GM21367 (cell line): ENCODE measurements at regions not wholly inside any gene's neighbourhood (a gene's known extent, or its start where the extent isn't known, plus 50 kb on each side); places are given as distances from the start of the nearest gene placed in this dataset.

Experiments
- ATAC-seq: cut with Tn5 transposase; IDR thresholded peaks from one replicate; pipeline ENCODE4 v1.9.1; 2021; ENCODE audit not compliant: unreplicated experiment

DNA sequence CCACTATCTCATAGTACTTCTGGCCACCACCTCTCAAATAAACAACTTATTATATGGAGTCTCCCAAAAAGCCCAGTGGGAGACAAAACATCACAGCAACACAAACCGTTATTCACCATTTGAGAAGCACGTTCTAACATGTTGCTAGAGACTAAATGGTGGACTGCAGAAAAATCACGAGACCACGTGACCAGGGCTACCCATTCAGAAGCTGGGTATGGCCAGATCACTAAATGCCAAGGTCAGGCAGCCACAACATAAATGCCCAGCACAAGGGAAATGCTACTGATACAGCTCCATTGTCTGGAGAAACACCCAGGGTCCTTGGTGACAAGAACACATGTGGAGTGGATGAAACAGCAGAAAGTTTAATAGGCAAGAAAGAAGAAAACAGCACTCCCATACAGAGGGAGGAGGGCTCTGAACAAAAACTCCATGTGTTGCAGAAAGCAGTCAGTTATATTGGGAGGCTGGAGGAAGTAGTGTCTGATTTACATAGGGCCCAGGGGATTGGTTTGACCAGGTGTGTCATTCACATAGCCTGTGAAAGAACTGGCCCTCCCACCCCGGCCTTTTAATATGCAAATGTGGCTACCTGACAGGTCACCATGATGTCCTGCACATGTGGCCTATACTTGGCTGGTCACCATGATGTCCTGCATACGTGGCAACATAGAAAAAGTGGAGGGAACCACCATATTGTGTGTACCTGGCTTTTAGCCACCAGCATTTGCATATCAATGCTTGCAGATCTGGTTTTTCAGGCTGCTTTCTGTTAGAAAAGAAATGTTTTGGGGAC is 97.2 kb downstream of the TRIM36 start:
- ATAC-seq = no peak

DNA sequence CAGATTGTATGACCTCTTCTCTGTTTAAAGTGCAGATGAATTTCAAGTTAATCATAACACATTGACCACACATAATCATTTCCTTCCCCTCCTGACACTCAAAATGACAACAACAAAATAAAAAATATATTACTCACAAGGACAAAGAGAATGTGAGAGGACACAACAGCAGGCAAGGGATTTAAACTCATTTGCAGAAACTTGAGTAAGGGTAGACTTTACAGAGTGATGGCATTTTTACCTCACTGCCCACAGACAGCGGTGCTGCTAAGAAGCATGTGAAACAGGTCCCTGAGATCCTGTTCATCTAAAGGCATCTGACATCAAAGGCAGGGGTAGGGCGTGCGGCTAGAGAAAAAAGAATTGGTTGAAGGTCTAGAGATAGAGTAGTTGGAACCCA is 99.0 kb downstream of the TRIM36 start:
- no peak for ATAC-seq

DNA sequence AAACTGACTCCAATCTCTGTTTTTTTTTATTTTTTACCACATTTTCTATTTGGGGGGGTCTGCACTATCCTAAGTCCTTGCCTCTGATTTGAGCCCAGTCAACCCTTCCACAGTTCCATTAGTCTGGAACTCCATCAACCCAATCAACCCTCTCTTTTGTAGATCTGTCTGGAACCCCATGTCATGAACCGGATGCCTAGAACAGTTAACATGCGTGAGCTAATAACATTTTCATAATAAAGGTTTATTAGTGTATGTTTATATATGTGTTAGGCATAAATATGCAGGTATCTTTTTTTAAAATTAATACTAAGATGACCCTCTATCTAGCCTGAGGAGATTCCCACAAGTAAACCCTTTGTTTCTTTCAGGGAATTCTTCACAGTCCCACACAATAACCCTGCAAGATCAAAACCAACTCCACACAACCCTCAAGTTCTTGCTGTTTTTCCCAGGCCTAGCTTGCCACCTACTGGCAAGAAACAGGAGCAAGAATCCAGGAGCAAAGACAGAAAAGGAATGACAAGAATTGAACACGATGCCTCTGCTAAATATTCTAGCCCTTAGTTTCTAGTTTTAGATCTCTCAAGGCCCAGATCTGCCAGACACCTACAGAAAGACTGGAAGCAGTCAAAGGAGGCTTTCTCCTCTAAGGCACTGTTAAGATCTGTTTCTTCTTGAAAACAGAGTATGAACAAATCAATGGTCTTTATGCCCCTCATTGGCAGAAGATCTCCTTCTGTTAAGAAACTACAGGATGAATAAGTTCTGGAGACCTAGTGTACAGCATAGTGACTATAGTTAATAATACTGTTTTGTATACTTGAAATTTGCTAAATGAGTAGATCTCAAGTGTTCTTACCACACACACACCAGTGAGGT is 100.4 kb downstream of the TRIM36 start:
- ATAC-seq = peak; percentile 24

DNA sequence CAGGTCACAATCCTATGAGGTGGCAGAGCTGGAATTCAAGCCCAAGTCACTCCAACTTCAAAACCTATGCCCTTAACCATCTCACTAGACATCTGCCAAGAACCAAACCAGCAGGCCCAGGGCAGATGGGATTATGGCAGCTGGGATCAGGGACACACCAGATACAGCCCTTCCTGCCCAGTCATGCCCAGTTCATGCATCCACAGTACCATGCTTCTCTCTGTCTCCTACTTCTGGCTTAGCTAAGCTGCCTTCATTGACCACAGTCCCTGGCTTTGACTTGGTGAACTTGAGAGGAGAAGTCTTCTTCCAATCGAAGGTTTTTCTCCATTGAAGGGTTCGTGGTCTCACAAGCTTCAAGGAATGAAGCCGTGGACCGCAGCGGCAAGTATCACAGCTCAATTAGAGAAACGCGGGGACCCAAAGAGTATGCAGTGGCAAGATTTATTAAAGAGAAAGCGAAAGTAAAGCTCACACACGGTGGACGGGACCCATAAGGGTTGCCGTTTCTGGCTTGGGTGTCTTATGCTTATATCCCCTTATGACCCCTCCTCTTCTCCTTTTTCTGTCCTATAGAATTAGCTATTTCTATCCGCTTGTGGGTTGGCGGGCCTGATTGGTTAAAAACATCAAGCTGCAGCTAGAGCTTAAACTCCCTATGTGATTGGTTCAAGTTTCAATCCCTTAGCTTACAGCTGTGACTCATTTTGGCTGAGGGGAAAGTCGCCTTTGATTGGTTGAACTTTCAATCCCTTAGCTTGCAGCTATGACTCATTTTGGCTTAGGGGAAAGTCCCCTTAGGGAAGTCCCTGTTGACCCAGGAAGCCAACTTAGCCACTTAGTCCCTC is 101.2 kb downstream of the TRIM36 start:
- ATAC-seq = peak; percentile 59

DNA sequence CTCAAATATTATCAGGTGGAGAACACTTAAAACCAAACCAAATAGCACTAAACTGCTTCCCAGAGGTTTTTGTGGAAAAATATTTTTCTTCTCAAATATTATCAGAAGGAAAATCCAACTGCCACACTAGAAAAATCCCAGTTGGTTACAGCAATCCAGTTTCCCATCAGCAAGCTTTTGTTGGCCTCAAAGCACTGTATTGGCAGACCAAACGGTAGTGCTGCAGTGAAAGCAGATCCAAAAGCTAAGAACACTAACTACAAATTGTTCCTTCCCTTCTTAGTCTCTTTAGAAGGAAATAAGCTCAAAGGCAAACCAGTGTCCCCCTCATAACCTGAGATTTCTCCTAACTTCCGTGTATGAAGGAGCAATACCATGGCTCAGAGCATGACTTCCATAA is 105.3 kb downstream of the TRIM36 start:
- ATAC-seq = no peak

DNA sequence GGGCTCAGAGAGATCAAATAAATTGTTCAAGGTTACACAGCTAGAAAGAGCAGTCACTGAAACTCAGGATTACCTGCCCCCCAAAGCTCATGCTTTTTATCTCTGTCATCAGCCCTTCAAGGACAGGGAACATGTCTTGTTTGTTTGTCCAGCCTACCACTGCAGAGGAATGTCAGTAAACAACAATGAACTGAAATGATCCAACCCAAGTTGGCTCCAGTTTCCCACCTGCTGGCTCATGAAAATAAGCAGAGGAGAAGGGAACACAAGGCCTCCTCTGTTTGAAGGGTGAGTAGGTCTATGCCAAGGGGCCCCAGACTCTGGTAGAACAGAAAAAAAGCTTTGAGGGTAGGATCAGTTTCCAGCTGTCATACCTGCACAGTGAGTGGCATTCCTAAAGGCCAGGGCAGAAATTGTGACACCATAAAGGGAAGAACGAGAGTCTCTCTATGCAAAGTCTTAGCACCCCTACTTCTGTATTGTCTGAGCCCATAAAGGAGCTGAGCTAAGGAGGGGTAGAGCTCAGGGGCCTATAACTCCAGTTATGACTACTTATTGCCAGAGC is 115.2 kb downstream of the TRIM36 start:
- no peak for ATAC-seq

DNA sequence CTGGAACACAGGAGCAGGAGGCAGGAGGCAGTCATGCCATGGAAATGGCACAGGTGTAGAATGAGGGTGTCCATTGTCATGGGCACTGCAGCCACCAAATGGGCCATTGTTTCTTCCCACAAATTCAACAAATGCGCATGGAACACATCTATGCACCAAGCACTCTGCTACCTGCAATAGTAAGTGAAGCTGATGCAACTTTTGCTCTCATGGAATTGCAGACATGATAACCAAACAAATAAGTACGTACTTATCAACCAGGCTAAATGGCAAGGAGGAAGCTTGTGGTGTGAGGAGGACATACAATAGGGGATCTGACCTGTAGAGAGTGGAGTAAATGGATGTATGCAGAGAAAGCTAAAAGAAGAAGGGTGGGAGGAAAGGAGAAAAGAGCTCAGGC is 116.8 kb downstream of the TRIM36 start:
- no peak for ATAC-seq

DNA sequence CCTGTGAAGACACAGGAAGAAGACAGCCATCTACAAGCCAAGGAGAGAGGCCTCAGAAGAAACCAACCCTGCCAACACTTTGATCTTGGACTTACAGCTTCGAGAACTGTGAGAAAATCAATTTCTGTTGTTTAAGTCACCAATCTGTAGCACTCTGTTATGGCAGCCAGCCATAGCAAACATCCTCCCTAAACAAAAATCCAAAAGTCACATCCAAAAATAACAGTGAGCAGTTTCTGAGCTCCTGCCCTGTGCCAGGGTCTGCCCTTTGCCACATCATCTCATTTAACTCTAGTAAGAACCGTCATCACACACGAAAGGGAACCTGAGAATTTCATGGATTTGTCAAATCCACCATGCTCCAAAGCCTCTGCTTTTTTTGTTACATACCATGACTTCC is 118.8 kb downstream of the TRIM36 start:
- no peak for ATAC-seq

DNA sequence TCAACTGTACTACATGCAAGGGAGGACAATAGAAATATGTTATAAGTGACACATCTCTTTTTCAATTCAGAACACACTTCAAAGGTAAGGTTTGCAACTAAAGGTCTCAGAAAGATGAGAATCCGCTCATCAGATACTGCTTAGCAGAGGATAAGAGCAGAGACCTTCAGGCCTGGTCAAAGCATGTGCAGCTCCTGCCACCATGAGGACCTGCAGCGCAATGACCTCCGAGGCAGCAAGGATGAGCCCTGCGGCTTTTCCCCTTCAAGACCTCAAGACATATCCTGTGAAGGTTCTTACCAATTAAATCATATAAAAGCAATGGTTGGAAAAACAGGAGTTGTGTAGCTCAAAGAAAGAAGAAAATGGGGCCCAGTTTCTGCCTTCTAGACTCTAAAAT is 135.8 kb downstream of the TRIM36 start:
- ATAC-seq = no peak

DNA sequence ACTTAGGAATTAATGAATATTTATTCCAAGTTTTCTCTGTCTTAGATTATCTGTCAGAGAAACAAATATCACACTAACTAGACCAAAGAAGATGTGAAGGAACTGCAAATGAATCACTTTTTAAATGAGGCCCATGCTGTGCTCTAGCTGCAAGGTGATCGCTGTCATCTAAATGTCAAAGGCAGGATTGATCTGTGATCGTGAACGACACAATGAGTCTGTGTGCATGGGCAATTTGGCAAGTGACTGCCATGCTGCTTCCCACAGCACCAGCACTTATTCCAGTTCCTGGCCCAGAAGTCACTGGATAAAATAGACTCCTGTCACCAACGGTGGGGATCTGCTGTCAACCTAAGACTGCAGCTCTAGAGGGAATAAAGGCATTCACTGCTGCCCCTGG is 141.2 kb downstream of the TRIM36 start:
- no peak for ATAC-seq

DNA sequence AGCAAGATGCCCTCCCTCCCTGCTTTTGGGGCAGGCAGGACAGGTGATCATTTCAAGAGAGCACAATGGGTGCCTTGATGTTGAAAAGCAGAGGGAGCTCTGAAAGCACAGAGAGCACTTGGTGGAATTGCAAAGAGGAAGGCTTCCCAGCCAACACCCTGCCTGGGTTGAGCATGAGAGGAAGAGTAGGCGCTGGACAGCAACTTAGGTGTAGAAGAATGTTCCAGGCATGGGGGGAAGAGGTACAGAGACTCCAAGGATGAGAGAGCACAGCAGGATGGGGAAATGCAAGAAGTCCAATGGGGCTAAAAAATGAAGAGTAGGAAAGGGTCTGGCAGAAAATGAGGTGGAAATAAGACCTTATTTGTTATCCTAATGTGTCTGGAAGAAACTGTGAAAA is 144.8 kb downstream of the TRIM36 start:
- no peak for ATAC-seq

DNA sequence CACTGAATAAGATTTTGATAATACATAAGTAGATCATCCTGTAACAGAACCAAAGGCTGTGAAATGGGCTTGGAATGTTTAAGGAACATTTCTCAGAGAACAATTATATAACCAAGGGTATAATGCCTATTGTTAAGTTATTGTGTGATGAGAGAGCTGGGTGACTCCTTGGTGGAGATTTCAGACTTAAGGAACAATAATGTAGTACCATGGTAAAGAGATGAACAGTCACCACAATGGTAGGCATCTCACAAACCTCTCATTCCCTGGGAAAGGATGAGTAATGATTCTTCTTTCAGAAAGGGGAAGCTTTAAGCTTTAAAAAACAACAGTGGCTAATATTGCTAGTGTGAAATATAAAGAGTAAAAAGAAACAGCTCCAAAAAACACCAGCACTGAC is 147.4 kb downstream of the TRIM36 start:
- no peak for ATAC-seq

DNA sequence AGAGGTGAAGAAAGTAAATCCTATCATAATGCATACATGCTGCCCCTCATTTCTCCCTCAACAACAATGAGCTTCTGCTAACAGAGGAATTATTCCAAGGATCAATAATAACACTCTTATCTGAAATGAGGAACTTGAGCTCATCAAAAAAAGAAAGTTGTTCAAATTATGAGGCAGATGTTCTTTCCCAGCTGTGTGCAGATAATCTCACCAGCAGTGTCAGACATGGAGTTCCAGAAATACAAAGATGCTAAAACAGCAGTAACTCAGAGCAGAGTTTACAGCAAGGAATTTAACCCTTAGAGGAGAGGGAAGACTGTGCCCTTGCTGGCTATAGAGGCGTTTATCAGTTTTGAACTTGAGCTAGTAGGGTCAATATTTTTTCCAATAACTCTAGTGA is 153.1 kb downstream of the TRIM36 start:
- no peak for ATAC-seq

DNA sequence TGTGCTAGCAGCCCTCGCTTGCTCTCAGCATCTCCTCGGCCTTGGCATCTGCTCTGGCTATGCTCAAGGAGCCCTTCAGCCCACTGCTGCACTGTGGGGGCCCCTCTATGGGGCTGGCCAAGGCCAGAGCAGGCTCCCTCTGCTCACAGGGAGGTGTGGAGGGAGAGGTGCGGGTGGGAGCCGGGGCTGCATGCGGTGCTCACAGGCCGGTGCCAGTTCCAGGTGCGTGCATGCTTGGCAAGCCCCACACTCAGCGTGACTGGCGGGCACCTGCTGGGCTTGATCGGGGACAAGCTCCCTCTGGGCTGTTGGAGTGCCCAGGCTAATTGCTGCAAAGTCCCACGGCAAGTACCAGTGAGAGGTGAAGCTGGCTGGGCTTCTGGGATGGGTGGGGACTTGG is 170.5 kb downstream of the TRIM36 start:
- ATAC-seq = no peak

DNA sequence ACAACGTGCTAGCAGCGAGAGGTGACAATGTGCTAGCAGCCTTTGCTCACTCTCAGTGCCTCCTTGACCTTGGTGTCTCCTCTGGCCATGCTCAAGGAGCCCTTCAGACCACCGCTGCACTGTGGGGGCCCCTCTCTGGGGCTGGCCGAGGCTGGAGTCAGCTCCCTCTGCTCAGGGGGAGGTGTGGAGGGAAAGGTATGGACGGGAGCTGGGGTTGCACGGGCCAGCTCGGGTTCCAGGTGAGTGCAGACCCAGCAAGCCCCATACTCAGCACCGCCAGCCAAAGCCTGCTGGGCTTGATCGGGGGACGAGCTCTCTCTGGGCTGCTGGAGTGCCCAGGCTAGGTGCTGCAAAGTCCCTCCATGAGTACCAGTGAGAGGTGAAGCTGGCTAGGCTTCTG is 180.2 kb downstream of the TRIM36 start:
- no peak for ATAC-seq

DNA sequence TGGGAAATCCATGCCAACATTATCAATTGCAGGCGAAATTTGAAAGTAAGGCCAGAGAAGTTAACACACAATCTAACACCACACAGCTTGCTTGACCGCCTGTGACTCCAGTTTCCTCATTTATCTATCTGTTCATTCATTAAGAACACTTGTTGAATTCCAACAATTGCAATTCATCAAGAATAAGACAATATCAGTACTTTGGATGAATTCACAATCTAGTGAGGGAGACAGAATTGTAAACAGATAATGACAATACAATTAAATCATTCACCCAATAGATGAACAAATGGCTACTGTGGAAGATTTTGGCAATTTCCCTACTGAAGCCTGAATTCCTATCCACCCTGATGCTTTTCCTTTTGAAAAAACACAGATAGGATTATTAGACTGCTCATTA is 181.6 kb downstream of the TRIM36 start:
- ATAC-seq = no peak

DNA sequence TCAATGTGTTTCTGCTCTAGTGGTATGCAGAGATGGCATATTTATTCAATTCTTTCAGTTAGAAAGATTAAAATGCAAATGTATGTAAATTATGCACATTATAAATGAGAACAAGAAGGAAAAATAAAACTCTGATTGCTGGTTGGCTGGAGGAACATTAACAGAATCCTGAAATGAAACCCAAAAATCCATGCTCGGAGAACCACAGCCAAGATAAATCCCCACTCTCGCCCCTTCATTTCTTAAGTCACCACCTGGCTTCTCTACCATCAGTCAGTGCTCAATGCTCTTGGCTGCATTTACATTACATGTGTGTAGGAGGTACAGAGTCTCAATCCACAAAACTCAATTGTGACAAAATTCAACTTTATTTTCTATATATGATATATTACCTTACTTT is 184.9 kb downstream of the TRIM36 start:
- ATAC-seq = no peak

DNA sequence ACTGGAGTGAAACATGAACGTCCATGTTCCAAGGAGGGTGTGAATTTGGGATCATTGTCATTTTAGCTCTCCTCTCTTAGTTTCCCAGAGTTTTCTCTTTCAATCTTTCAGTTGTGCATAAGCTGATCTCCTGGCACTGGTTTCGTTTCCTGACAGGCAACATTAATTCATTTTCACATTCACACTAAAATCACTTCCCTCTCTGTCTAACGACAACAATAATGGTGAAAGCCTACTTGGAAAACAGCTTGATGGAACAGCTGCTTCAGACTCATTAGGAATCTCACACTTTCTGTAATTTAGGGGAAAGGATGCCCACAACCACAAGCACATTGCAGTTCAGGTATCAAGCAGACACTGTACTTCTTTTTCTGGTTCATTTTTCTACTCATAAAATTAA is 188.6 kb downstream of the TRIM36 start:
- no peak for ATAC-seq

DNA sequence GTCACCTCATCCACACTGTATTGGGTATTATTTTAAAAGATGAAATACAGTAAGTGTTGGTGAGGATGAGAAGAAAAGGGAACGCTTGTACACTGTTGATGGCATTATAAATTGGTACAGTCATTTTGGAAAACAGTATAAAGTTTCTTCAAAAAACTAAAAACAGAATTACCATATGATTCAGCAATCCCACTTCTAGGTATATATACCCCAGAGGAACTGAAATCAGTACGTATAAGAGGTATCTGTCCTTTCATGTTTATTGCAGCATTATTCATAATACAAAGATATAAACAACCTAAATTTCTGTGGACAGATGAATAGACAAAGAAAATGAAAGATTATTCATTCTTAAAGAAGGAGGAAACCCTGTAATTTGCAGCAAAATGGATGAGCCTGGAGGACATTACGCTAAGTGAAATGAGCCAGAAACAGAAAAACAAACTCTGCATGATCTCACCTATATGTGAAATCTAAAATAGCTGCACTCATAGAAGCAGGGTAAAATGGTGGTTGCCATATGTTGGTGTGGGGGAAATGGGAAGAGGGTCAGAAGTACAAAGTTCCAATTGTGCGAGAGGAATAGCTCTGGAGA is 191.6 kb downstream of the TRIM36 start:
- peak; percentile 54 for ATAC-seq

DNA sequence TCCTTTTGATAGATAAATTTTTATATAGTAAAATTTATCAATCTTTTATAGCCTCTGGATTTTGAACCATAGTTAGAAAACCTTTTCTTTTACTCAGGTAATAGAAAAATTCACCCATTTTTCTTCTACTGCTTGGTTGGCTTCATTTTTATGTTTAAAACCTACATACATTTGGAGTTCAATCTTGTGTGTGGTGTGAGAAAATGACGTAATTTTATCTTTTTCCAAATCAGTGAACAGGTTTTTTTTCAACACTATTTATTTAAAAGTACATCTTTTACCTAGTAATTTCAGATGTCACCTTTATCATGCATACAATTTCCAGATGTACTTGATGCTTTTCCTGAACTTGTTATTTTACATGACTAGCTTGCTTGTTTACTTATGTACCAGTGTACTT is 200.2 kb downstream of the TRIM36 start:
- no peak for ATAC-seq

DNA sequence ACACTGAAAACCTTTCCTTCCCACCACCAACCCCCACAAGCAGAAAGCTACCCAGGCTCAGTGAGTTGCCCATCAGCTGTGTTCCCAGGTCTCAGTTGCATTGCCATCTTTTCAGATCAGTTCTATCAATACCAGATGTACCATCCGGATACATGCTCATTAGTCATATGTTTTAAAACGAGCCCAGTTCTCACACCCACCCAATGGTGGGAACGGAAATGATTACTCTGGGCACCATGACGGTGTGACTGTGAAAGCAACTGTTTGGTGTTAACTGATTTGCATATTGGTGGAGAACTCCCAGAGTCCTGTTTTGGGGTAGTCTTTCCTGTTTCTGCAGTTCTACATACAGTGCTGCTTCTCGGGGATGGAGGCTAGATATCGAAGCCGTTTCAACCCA is 212.3 kb downstream of the TRIM36 start:
- peak; percentile 44 for ATAC-seq
